Muscle of arm (tissue), 1 donor: ENCODE measurements at regions not wholly inside any gene's neighbourhood (a gene's known extent, or its start where the extent isn't known, plus 50 kb on each side); places are given as distances from the start of the nearest gene placed in this dataset.

Experiments
- DNase-seq: peaks from one replicate; pipeline ENCODE4 v3.0.0-alpha.2; 2013

- no peak for DNase-seq
These were observed 90.1 kb downstream of the ERCC5 start for GRCh38 chr13:102935896-102936321.

- DNase-seq, result no peak
These were observed 87.7 kb downstream of the ERCC5 start for GRCh38 chr13:102933523-102933922.

- DNase-seq, result no peak
These were observed 87.3 kb downstream of the ERCC5 start for GRCh38 chr13:102933122-102933521.

DNA sequence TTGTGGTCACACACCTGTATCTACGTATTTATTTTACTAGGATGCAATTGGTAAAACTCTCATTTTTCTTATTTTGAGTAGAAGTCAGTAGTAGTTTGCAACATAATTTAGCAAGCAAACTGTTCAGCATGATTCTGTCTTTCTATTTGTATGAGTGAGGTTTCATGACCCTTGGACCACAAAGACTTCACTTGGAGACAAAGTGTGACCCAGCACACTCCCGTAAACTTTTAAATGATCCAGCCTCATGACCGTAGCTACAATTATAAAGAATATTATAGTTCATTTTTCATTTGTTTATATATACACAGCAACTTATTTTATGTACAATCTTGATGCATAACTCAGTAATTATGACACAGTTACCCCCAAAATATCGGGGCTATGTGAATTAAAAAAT lies 86.5 kb downstream of the ERCC5 start:
- DNase-seq, result no peak

DNA sequence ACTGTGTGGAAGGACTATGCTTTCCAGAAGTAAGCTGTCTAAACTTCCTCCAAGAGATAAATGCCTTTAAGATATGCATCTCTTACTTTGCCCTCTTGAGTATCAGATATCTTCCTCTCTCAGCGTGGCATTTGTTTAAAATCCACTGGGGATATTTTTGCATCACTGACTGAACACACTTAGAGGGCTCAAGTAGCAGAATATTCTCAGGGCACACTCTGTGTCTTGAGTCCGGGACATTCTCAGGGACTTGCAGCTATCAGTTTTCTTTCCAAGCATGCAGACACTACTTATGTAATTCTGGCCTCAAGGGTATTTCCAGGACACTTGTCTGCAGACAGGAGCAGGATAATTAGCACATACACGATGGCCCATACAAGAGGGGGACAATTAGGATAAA lies 84.7 kb downstream of the ERCC5 start:
- DNase-seq, result no peak

- no peak for DNase-seq
These were observed 83.3 kb downstream of the ERCC5 start for GRCh38 chr13:102928941-102929675.
